Liver (tissue), 8 donors: ENCODE measurements at regions not wholly inside any gene's neighbourhood (a gene's known extent, or its start where the extent isn't known, plus 50 kb on each side); places are given as distances from the start of the nearest gene placed in this dataset.

Experiments
- DNase-seq: peaks from one replicate; pipeline ENCODE4 v3.0.0-alpha.2; 2017; ENCODE audit warnings: low spot score
- H3K27ac ChIP-seq, 2 donors: one replicate each; pipeline ENCODE4 v1.7.0; 2013; ENCODE audit warnings: inconsistent platforms in 2 of 2, low read length in 2 of 2, control low read depth in 1 of 2, low read depth in 1 of 2, mild to moderate bottlenecking in 1 of 2
- H3K27me3 ChIP-seq, 4 donors: one replicate each; pipeline versions ENCODE4 v1.6.1 to v1.7.0; 2013; ENCODE audit warnings: low read length in 3 of 4, inconsistent platforms in 1 of 4, mild to moderate bottlenecking in 1 of 4, moderate library complexity in 1 of 4; ENCODE audit not compliant: control insufficient read depth in 4 of 4, insufficient read depth in 4 of 4
- H3K36me3 ChIP-seq, 4 donors: one replicate each; pipeline versions ENCODE4 v1.6.1 to v1.7.0; 2013; ENCODE audit warnings: low read length in 3 of 4, mild to moderate bottlenecking in 3 of 4, low read depth in 1 of 4, moderate library complexity in 1 of 4; ENCODE audit not compliant: control insufficient read depth in 4 of 4, insufficient read depth in 3 of 4
- H3K4me1 ChIP-seq, 4 donors: one replicate each; pipeline versions ENCODE4 v1.6.1 to v1.7.0; 2013; ENCODE audit warnings: low read length in 3 of 4, mild to moderate bottlenecking in 3 of 4, moderate library complexity in 1 of 4; ENCODE audit not compliant: control insufficient read depth in 4 of 4, insufficient read depth in 4 of 4
- H3K4me3 ChIP-seq, 3 donors: one replicate each; pipeline versions ENCODE4 v1.6.1 to v1.7.0; 2013; ENCODE audit warnings: low read length in 3 of 3, control low read depth in 1 of 3, low read depth in 1 of 3, mild to moderate bottlenecking in 1 of 3
- H3K9ac ChIP-seq, 2 donors: one replicate each; pipeline ENCODE4 v1.7.0; 2013; ENCODE audit warnings: low read length in 2 of 2, mild to moderate bottlenecking in 2 of 2, moderate library complexity in 2 of 2, control low read depth in 1 of 2, low read depth in 1 of 2
- H3K9me3 ChIP-seq, 4 donors: one replicate each; pipeline versions ENCODE4 v1.6.1 to v1.7.0; 2013; ENCODE audit warnings: low read length in 3 of 4; ENCODE audit not compliant: control insufficient read depth in 4 of 4
- EGR1 ChIP-seq, 2 donors: IDR thresholded peaks; 2 replicates each; pipeline ENCODE4 v1.6.1; 2016 to 2018; ENCODE audit warnings: antibody characterized with exemption in 2 of 2, low read depth in 2 of 2
- FOXA1 ChIP-seq: IDR thresholded peaks from 2 replicates; pipeline ENCODE4 v1.6.1; 2016; ENCODE audit warnings: antibody characterized with exemption
- FOXA2 ChIP-seq: IDR thresholded peaks from 2 replicates; pipeline ENCODE4 v1.6.1; 2016; ENCODE audit warnings: antibody characterized with exemption
- GABPA ChIP-seq, 2 donors: IDR thresholded peaks in 1 of 2; conservative IDR thresholded peaks in 1 of 2; 2 replicates each; pipeline ENCODE4 v1.6.1; 2016; ENCODE audit warnings: antibody characterized with exemption in 2 of 2, mild to moderate bottlenecking in 1 of 2, moderate library complexity in 1 of 2
- HNF4A ChIP-seq, 2 donors: conservative IDR thresholded peaks; 2 replicates each; pipeline ENCODE4 v1.6.1; 2016; ENCODE audit warnings: antibody characterized with exemption in 2 of 2, mild to moderate bottlenecking in 2 of 2
- HNF4G ChIP-seq: IDR thresholded peaks from 2 replicates; pipeline ENCODE4 v1.6.1; 2016; ENCODE audit warnings: antibody characterized with exemption
- JUND ChIP-seq, 2 donors: IDR thresholded peaks; 2 replicates each; pipeline ENCODE4 v1.6.1; 2016; ENCODE audit warnings: antibody characterized with exemption in 2 of 2
- NR2F2 ChIP-seq: IDR thresholded peaks from 2 replicates; pipeline ENCODE4 v1.6.1; 2016; ENCODE audit warnings: antibody characterized with exemption
- RAD21 ChIP-seq, 2 donors: IDR thresholded peaks; 2 replicates each; pipeline ENCODE4 v1.6.1; 2016; ENCODE audit warnings: antibody characterized with exemption in 2 of 2, mild to moderate bottlenecking in 2 of 2
- RXRA ChIP-seq, 2 donors: IDR thresholded peaks; 2 replicates each; pipeline ENCODE4 v1.6.1; 2017 to 2018; ENCODE audit warnings: antibody characterized with exemption in 2 of 2, mild to moderate bottlenecking in 1 of 2
- SP1 ChIP-seq: IDR thresholded peaks from 2 replicates; pipeline ENCODE4 v1.6.1; 2018; ENCODE audit warnings: antibody characterized with exemption, mild to moderate bottlenecking
- TAF1 ChIP-seq: conservative IDR thresholded peaks from 2 replicates; pipeline ENCODE4 v1.6.1; 2016; ENCODE audit warnings: antibody characterized with exemption, mild to moderate bottlenecking
- YY1 ChIP-seq: IDR thresholded peaks from 2 replicates; pipeline ENCODE4 v1.6.1; 2016; ENCODE audit warnings: antibody characterized with exemption, mild to moderate bottlenecking
- WGBS: extraction: QIAGEN DNeasy Blood & Tissue Kit; methylation state at CpG from one replicate; pipeline ENCODE4 v1.1.7; 2013; 5-methylcytosine and 5-hydroxymethylcytosine counted together
- TF ChIP-seq, protein P1 (sequence below): IDR thresholded peaks from 2 replicates; pipeline ENCODE4 v1.6.1; 2016; ENCODE audit warnings: antibody characterized with exemption
- TF ChIP-seq, protein P2 (sequence below): IDR thresholded peaks from 2 replicates; pipeline ENCODE4 v1.6.1; 2016; ENCODE audit warnings: antibody characterized with exemption
- TF ChIP-seq, protein P3 (sequence below): fragments of 150-350 bp; IDR thresholded peaks from 2 replicates; pipeline ENCODE4 v1.5.1; 2017; ENCODE audit warnings: improper control_type of control experiment, low read depth, low read length; ENCODE audit not compliant: missing input control
- TF ChIP-seq, protein P4 (sequence below): IDR thresholded peaks from 2 replicates; pipeline ENCODE4 v1.6.1; 2016; ENCODE audit warnings: antibody characterized with exemption, mild to moderate bottlenecking
- donor health status: healthy.
- donor health status: healthy.
- donor health status: healthy.
- donor health status: healthy.
- donor health status: healthy.

DNA sequence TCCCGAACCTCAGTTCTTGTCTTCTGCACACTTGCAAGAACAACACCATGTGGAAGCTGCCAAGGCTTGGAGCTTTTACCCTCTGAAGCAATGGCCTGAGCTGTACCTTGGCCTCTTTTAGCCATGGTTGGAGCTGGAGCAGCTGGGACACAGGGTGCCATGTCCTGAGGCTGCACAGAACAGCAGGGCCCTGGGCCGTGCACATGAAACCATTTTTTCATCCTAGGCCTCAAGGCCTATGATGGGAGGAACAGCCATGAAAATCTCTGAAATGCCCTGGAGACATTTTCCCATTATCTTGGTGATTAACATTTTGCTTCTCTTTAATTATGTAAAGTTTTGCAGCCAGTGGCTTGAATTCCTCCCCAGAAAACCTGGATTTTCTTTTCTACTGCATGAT is 817.8 kb upstream of the CXADR start (continued):
- TF ChIP-seq, protein P1, sequence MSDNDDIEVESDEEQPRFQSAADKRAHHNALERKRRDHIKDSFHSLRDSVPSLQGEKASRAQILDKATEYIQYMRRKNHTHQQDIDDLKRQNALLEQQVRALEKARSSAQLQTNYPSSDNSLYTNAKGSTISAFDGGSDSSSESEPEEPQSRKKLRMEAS: no peak
- TF ChIP-seq, protein P2, sequence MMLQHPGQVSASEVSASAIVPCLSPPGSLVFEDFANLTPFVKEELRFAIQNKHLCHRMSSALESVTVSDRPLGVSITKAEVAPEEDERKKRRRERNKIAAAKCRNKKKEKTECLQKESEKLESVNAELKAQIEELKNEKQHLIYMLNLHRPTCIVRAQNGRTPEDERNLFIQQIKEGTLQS: no peak
- no peak for TF ChIP-seq EGR1 (IDR thresholded peaks at IDR 0.05; ENCODE audit: low read depth in 2 of 2)

DNA sequence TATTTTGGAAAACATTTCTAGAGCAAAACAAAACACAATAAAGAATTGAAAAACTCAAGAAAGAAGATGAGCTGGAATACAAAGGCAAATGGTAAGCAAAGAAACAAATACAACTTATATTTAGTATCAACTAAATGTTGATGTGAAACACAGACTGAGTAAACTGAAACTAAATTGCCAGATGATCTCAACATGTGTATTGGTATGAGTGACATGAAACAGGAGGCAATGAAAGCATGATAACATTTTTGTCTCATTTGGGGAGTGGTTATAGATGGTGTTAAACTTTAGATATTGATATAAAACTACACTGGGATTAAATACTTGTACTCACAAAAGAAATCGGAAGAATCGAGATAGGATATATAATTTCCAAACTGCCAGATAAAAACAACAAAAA is 805.6 kb upstream of the CXADR start:
- no peaks in the 10 kb centered on the region for H3K27me3 ChIP-seq
- H3K4me1 ChIP-seq: no peaks in the 10 kb centered on the region
- 95% methylated on average over 2 of the region's 2 CpGs for WGBS
- no peak for DNase-seq
- TF ChIP-seq FOXA1: no peak
- no peak for TF ChIP-seq EGR1 (IDR thresholded peaks at IDR 0.05; ENCODE audit: low read depth in 2 of 2)
- no peak for TF ChIP-seq HNF4G
- no peak for TF ChIP-seq GABPA (IDR thresholded peaks at IDR 0.05 in 1 of 2, conservative IDR thresholded peaks at IDR 0.05 in 1 of 2)
- no peak for TF ChIP-seq HNF4A (conservative IDR thresholded peaks at IDR 0.05)
- TF ChIP-seq, protein P3, sequence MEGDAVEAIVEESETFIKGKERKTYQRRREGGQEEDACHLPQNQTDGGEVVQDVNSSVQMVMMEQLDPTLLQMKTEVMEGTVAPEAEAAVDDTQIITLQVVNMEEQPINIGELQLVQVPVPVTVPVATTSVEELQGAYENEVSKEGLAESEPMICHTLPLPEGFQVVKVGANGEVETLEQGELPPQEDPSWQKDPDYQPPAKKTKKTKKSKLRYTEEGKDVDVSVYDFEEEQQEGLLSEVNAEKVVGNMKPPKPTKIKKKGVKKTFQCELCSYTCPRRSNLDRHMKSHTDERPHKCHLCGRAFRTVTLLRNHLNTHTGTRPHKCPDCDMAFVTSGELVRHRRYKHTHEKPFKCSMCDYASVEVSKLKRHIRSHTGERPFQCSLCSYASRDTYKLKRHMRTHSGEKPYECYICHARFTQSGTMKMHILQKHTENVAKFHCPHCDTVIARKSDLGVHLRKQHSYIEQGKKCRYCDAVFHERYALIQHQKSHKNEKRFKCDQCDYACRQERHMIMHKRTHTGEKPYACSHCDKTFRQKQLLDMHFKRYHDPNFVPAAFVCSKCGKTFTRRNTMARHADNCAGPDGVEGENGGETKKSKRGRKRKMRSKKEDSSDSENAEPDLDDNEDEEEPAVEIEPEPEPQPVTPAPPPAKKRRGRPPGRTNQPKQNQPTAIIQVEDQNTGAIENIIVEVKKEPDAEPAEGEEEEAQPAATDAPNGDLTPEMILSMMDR: no peak
- no peak for TF ChIP-seq FOXA2
- no peak for TF ChIP-seq YY1
- TF ChIP-seq SP1: no peak
- TF ChIP-seq TAF1: no peak
- no peak for TF ChIP-seq JUND (IDR thresholded peaks at IDR 0.05)
- TF ChIP-seq, protein P2: no peak
- TF ChIP-seq RAD21 (IDR thresholded peaks at IDR 0.05): no peak
- TF ChIP-seq, protein P4, sequence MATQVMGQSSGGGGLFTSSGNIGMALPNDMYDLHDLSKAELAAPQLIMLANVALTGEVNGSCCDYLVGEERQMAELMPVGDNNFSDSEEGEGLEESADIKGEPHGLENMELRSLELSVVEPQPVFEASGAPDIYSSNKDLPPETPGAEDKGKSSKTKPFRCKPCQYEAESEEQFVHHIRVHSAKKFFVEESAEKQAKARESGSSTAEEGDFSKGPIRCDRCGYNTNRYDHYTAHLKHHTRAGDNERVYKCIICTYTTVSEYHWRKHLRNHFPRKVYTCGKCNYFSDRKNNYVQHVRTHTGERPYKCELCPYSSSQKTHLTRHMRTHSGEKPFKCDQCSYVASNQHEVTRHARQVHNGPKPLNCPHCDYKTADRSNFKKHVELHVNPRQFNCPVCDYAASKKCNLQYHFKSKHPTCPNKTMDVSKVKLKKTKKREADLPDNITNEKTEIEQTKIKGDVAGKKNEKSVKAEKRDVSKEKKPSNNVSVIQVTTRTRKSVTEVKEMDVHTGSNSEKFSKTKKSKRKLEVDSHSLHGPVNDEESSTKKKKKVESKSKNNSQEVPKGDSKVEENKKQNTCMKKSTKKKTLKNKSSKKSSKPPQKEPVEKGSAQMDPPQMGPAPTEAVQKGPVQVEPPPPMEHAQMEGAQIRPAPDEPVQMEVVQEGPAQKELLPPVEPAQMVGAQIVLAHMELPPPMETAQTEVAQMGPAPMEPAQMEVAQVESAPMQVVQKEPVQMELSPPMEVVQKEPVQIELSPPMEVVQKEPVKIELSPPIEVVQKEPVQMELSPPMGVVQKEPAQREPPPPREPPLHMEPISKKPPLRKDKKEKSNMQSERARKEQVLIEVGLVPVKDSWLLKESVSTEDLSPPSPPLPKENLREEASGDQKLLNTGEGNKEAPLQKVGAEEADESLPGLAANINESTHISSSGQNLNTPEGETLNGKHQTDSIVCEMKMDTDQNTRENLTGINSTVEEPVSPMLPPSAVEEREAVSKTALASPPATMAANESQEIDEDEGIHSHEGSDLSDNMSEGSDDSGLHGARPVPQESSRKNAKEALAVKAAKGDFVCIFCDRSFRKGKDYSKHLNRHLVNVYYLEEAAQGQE: no peak
- no peak for TF ChIP-seq NR2F2
- no peak for TF ChIP-seq RXRA (IDR thresholded peaks at IDR 0.05)
- H3K9ac ChIP-seq: no peak overlapping the region
- no peaks in the 10 kb centered on the region for H3K9me3 ChIP-seq
- H3K36me3 ChIP-seq: no peaks in the 10 kb centered on the region
- H3K4me3 ChIP-seq: no peak overlapping the region
- H3K27ac ChIP-seq: no peak overlapping the region
